Colonic mucosa (tissue), 4 donors: ENCODE measurements at regions not wholly inside any gene's neighbourhood (a gene's known extent, or its start where the extent isn't known, plus 50 kb on each side); places are given as distances from the start of the nearest gene placed in this dataset.

ENCODE experiments used
- DNase-seq: peaks from one replicate; pipeline ENCODE4 v3.0.0-alpha.2; 2020
- H3K27ac ChIP-seq: fragments of 200-600 bp; one replicate; pipeline ENCODE4 v1.8.0; 2021
- H3K27me3 ChIP-seq: fragments of 200-600 bp; one replicate; pipeline ENCODE4 v1.8.0; 2021
- H3K36me3 ChIP-seq: fragments of 200-600 bp; one replicate; pipeline ENCODE4 v1.8.0; 2021
- H3K4me1 ChIP-seq: fragments of 200-600 bp; one replicate; pipeline ENCODE4 v1.8.0; 2021; ENCODE audit warnings: mild to moderate bottlenecking
- H3K4me3 ChIP-seq: fragments of 200-600 bp; one replicate; pipeline ENCODE4 v1.8.0; 2021
- H3K9ac ChIP-seq, 2 donors: one replicate each; pipeline ENCODE4 v1.7.0; 2013; ENCODE audit warnings: control low read depth in 2 of 2, low read depth in 2 of 2, low read length in 2 of 2
- H3K9me3 ChIP-seq: fragments of 200-600 bp; one replicate; pipeline ENCODE4 v1.8.0; 2021
- CTCF ChIP-seq: fragments of 200-600 bp; IDR thresholded peaks from one replicate; pipeline ENCODE4 v1.8.0; 2022; ENCODE audit warnings: antibody characterized with exemption, mild to moderate bottlenecking
- intact Hi-C: fragments of 100-400 bp; cut with DNase I; formaldehyde crosslinking; loops from one replicate; pipeline ENCODE4 v1.14.1; 2022
- donor health status: healthy.
- donor health status: DM: no; HTN: no; CAD: no.
- donor health status: DM: no; HTN: no; CAD: no.

GRCh38 chr18:39519741-39520140, 1954.1 kb upstream of the CELF4 start:
- Histone ChIP-seq H3K27me3 (no peaks in the 10 kb centered on the region), H3K9ac (no peak overlapping the region), H3K9me3 (no peaks in the 10 kb centered on the region), H3K36me3 (no peaks in the 10 kb centered on the region), H3K4me1 (no peaks in the 10 kb centered on the region), H3K4me3 (no peak overlapping the region), H3K27ac (no peak overlapping the region)
- no peak for DNase-seq
- no peak for TF ChIP-seq CTCF
- intact Hi-C loops: no loop called here

- intact Hi-C loops: no loop called here
- H3K9me3 ChIP-seq: no peaks in the 10 kb centered on the region
- no peaks in the 10 kb centered on the region for H3K4me1 ChIP-seq
- no peaks in the 10 kb centered on the region for H3K36me3 ChIP-seq
- H3K4me3 ChIP-seq: no peak overlapping the region
- no peaks in the 10 kb centered on the region for H3K27me3 ChIP-seq
- no peak overlapping the region for H3K9ac ChIP-seq
- DNase-seq: no peak
- TF ChIP-seq CTCF: no peak
- no peak overlapping the region for H3K27ac ChIP-seq
Measured at GRCh38 chr18:39515299-39515698, 1949.7 kb upstream of the CELF4 start.

GRCh38 chr18:39513186-39513585, 1947.6 kb upstream of the CELF4 start:
- intact Hi-C loops: no loop called here
- Histone ChIP-seq H3K4me3 (no peak overlapping the region), H3K27me3 (no peaks in the 10 kb centered on the region), H3K9me3 (no peaks in the 10 kb centered on the region), H3K27ac (no peak overlapping the region), H3K9ac (no peak overlapping the region), H3K36me3 (no peaks in the 10 kb centered on the region), H3K4me1 (no peaks in the 10 kb centered on the region)
- no peak for TF ChIP-seq CTCF
- DNase-seq: no peak

GRCh38 chr18:39506581-39507330, 1941.2 kb upstream of the CELF4 start:
- no peaks in the 10 kb centered on the region for H3K9me3 ChIP-seq
- H3K4me3 ChIP-seq: no peak overlapping the region
- no peaks in the 10 kb centered on the region for H3K27me3 ChIP-seq
- no peak for TF ChIP-seq CTCF
- H3K27ac ChIP-seq: no peak overlapping the region
- H3K4me1 ChIP-seq: no peaks in the 10 kb centered on the region
- intact Hi-C loops: no loop called here
- no peak overlapping the region for H3K9ac ChIP-seq
- H3K36me3 ChIP-seq: no peaks in the 10 kb centered on the region
- DNase-seq: no peak

- Histone ChIP-seq H3K9me3 (no peaks in the 10 kb centered on the region), H3K36me3 (no peaks in the 10 kb centered on the region), H3K27me3 (no peaks in the 10 kb centered on the region), H3K4me3 (no peak overlapping the region), H3K4me1 (no peaks in the 10 kb centered on the region), H3K9ac (no peak overlapping the region), H3K27ac (no peak overlapping the region)
- intact Hi-C loops: no loop called here
- TF ChIP-seq CTCF: no peak
- no peak for DNase-seq
Measured at GRCh38 chr18:39500306-39500705, 1934.7 kb upstream of the CELF4 start.
